ENCODE measurements at regions not wholly inside any gene's neighbourhood (a gene's known extent, or its start where the extent isn't known, plus 50 kb on each side); places are given as distances from the start of the nearest gene placed in this dataset.

- TF ChIP-seq, protein P1, sequence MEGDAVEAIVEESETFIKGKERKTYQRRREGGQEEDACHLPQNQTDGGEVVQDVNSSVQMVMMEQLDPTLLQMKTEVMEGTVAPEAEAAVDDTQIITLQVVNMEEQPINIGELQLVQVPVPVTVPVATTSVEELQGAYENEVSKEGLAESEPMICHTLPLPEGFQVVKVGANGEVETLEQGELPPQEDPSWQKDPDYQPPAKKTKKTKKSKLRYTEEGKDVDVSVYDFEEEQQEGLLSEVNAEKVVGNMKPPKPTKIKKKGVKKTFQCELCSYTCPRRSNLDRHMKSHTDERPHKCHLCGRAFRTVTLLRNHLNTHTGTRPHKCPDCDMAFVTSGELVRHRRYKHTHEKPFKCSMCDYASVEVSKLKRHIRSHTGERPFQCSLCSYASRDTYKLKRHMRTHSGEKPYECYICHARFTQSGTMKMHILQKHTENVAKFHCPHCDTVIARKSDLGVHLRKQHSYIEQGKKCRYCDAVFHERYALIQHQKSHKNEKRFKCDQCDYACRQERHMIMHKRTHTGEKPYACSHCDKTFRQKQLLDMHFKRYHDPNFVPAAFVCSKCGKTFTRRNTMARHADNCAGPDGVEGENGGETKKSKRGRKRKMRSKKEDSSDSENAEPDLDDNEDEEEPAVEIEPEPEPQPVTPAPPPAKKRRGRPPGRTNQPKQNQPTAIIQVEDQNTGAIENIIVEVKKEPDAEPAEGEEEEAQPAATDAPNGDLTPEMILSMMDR (IDR thresholded peaks at IDR 0.05; ENCODE audit: low read depth, low read length, poor library complexity, severe bottlenecking) = no peak
- no peak for TF ChIP-seq EZH2phosphoT487 (IDR thresholded peaks at IDR 0.05; ENCODE audit: borderline replicate concordance, low read length)
Measured at GRCh38 chr16:17728196-17728595, 257.4 kb upstream of the XYLT1 start.
